ENCODE measurements at regions not wholly inside any gene's neighbourhood (a gene's known extent, or its start where the extent isn't known, plus 50 kb on each side); places are given as distances from the start of the nearest gene placed in this dataset.

GRCh38 chr7:130896898-130897514, 163.0 kb upstream of the KLF14 start:
- POLR2A ChIA-PET, result no interaction called here
- Mint-ChIP-seq H3K4me1 (peaks cover 56% of the 10 kb centered on the region), H3K27ac (peak overlapping the region; percentile 81), H3K4me3 (no peak overlapping the region), H3K9me3 (no peaks in the 10 kb centered on the region), H3K36me3 (peaks cover 2% of the 10 kb centered on the region; the same call in 1 of the 2 replicates), H3K27me3 (ENCODE audit: low read depth) (no peaks in the 10 kb centered on the region)
- ATAC-seq (peak; percentile 76), DNase-seq (ENCODE audit: low spot score) (peak; percentile 75)
- TF ChIP-seq ATF1 (CRISPR knock-in tag; IDR thresholded peaks at IDR 0.05) (no peak), E2F1 (CRISPR knock-in tag; IDR thresholded peaks at IDR 0.05) (no peak), PRRX2 (CRISPR knock-in tag; IDR thresholded peaks at IDR 0.05) (no peak), GABPB1 (CRISPR knock-in tag; IDR thresholded peaks at IDR 0.05) (no peak), AFF4 (CRISPR knock-in tag; IDR thresholded peaks at IDR 0.05; ENCODE audit: borderline replicate concordance) (no peak), CTCF (IDR thresholded peaks at IDR 0.05) (peak; percentile 70), USF1 (CRISPR knock-in tag; IDR thresholded peaks at IDR 0.05) (peak; percentile 82), MAX (CRISPR knock-in tag; IDR thresholded peaks at IDR 0.05) (peak; percentile 77), USF2 (CRISPR knock-in tag; IDR thresholded peaks at IDR 0.05) (no peak; the same call in 1 of the 2 replicates), ZNF138 (CRISPR knock-in tag; conservative IDR thresholded peaks at IDR 0.05) (no peak), KAT7 (CRISPR knock-in tag; IDR thresholded peaks at IDR 0.05; ENCODE audit: borderline replicate concordance) (no peak), RELA (CRISPR knock-in tag; IDR thresholded peaks at IDR 0.05; ENCODE audit: borderline replicate concordance) (no peak), ZNF423 (CRISPR knock-in tag; IDR thresholded peaks at IDR 0.05) (no peak), FOXK1 (CRISPR knock-in tag; IDR thresholded peaks at IDR 0.05) (no peak), ZNF232 (CRISPR knock-in tag; IDR thresholded peaks at IDR 0.05) (0 out of 2 replicates have a peak, but pooled peaks have one; percentile 39), NFE2L1 (CRISPR knock-in tag; IDR thresholded peaks at IDR 0.05) (no peak)
- TF ChIP-seq, protein P1, sequence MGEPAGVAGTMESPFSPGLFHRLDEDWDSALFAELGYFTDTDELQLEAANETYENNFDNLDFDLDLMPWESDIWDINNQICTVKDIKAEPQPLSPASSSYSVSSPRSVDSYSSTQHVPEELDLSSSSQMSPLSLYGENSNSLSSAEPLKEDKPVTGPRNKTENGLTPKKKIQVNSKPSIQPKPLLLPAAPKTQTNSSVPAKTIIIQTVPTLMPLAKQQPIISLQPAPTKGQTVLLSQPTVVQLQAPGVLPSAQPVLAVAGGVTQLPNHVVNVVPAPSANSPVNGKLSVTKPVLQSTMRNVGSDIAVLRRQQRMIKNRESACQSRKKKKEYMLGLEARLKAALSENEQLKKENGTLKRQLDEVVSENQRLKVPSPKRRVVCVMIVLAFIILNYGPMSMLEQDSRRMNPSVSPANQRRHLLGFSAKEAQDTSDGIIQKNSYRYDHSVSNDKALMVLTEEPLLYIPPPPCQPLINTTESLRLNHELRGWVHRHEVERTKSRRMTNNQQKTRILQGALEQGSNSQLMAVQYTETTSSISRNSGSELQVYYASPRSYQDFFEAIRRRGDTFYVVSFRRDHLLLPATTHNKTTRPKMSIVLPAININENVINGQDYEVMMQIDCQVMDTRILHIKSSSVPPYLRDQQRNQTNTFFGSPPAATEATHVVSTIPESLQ (CRISPR knock-in tag; IDR thresholded peaks at IDR 0.05), result no peak
- CTCF ChIA-PET, result interaction anchor here (0.5 to 5.5 kb wide), 85 partner anchors 9 to 962 kb away, joined by 3 to 129 read pairs (median 5); partner anchors contain the start of genes KLHDC10 and MKLN1

Measured in WTC11 (cell line).